ENCODE measurements at regions not wholly inside any gene's neighbourhood (a gene's known extent, or its start where the extent isn't known, plus 50 kb on each side); places are given as distances from the start of the nearest gene placed in this dataset.

DNA sequence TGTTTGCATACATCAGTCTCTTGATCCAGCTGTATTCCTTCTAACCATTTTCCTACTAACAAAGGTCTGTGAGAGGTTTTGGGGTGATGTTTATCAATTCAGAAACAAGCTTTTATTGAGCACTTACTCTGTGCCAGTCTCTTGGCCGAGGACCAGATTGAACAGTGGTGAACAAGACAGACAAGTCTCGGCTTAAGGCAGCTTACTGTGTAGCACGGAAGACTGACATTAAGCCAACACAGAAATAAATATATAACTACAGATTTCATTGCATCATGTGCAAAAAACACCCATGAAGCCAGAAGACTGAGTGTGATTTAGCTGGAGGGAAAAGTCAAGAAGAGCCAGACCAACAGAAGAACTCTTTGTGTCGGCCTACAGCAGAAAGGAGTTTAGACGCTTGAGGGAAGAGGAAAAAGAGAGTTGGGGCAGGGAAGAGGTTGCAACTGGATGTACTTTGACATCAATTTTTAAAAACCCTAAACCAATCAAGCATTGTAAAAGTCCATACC is 549.6 kb upstream of the CITED2 start:
- DNase-seq (ENCODE audit: low spot score), result no peak

GRCh38 chr6:139922236-139922635 is 547.8 kb upstream of the CITED2 start:
- DNase-seq (ENCODE audit: low spot score), result no peak

- no peak for DNase-seq (ENCODE audit: low spot score)
Measured at GRCh38 chr6:139920776-139921100, 546.3 kb upstream of the CITED2 start.

DNA sequence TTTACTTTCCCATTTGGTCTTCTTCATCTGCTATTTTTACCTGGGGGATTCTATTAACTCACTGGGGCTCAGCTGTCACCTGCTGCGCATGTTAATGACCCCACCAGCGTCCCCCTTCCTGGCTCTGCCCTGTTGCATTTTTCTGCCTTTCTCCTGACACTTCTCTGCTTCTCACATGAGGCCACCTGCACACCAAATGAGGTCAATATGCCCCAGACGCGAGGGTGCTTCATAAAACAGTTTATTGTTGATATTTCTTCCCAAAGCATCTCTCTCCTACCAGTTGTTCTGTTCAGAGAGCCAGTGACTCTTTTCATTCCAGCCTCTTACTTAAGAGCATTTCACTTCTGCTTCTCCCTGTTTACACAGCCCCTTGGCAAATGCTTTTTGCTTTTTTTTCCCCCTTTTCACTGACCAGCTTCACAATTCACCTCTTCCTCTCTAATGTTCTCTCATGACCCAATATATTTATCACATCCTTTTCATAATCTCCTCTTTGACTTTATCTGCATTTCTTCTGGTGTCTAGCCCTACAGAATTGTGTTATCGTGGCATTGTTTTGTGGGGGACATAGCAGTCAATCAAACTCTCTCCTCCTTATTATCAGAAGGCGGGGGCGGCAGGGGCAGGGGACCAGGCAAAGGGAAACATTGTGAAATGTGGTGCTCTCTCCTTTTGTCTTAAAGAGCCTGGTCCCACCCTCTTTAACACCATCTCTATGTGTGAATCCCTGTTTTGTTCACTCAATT is 545.8 kb upstream of the CITED2 start:
- no peak for DNase-seq (ENCODE audit: low spot score)

DNA sequence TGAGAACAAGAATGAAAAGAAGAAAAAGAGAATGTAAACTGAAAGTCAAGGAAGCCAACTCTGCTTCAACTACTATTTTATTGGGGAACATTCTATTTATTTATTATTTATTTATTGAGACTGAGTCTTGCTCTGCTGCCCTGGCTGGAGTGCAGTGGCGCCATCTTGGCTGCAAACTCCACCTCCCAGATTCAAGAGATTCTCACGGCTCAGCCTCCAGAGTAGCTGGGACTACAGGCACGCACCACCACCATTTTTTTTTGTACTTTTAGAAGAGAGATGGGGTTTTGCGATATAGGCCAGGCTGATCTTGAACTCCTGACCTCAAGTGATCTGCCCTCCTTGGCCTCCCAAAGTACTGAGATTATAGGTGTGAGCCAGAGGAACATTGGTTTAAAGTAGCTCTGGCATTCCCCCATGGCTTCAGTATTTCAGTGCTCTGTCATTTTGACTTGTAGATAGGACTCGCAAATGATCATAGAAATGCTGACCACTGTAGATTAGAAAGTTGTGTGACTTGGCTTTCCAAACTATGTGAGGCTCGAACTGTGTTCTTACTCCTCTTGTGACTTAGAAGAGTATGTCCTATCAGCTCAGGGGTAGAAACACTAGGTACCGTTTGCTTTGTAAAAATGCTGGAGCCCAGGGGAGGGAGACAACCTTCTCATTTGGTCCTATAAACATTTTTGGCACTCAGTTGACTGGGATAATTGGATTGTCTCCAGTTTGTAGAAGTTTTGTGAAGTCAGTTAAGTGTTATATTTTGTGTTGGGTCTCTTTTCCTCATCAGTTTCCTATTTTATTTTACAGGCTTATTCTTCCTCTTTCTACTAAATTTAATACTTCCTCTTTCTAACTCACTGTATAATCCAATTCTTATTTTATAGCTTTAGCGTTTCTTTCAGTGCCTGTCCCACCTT is 544.9 kb upstream of the CITED2 start:
- DNase-seq (ENCODE audit: low spot score), result no peak

GRCh38 chr6:139917951-139918630 is 543.6 kb upstream of the CITED2 start:
- DNase-seq (ENCODE audit: low spot score), result no peak

DNA sequence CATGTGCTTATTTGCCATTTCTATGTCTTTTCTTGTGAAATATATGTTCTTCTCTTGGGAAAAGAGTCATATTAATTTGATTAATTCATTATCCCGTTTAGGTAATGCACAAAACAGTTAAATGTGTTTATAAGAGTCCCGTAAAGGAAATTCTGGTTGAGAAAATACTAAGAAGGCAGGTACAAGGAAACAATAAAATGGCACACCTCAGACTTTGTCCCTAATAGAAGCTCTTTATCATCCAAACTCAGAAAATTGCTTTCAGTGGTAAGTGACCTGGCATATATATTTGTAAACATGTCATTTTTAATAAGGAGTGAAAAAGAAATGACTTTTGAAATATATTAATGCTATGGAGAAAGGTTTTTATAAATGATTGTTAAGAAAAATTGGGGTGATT is 540.5 kb upstream of the CITED2 start:
- DNase-seq (ENCODE audit: low spot score), result no peak

DNA sequence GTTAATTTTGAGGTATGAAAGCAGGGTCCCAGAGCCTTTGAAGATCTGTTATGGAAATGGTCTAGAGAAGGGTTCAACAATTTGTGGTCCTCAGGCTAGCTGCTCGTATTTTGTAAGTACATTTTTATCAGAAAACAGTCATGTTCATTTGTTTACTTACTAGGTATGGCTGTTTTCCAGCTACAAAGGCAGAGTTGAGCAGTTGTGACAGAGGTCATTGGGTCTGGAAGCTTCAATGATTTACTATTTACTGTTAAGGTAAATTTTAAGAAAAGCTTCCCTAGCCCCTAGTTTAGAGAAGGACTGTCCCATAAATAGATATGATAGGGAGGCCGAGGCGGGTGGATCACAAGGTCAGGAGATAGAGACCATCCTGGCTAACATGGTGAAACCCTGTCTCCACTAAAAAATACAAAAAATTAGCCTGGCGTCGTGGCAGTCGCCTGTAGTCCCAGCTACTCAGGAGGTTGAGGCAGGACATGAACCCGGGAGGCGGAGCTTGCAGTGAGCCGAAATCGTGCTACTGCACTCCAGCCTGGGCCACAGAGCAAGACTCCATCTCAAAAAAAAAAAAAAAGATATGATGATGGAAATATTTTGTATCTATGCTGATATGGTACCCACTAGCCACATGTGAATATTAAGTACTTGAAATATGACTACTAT is 538.4 kb upstream of the CITED2 start:
- DNase-seq (ENCODE audit: low spot score), result no peak

DNA sequence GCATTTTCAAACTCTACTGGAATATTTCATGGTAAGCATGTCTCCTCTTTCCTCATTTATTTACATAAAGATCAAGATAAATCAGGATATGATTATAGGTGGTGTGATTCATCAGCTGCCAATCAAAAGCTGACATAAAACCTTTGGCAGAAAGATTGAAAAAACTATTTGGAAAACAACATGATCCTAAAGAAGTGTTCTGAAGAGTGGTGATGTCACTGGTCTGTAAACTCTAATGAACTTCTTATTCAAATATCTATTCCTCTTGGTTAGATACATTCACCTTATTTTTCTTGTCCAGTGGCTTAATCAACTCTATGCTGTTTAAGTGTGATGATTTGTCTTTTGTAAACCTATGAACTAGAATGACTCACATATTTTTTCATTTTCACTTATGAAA is 535.5 kb upstream of the CITED2 start:
- DNase-seq (ENCODE audit: low spot score), result no peak

GRCh38 chr6:139905404-139906052 is 531.1 kb upstream of the CITED2 start:
- no peak for DNase-seq (ENCODE audit: low spot score)

- no peak for DNase-seq (ENCODE audit: low spot score)
Measured at GRCh38 chr6:139904568-139904967, 530.1 kb upstream of the CITED2 start.

DNA sequence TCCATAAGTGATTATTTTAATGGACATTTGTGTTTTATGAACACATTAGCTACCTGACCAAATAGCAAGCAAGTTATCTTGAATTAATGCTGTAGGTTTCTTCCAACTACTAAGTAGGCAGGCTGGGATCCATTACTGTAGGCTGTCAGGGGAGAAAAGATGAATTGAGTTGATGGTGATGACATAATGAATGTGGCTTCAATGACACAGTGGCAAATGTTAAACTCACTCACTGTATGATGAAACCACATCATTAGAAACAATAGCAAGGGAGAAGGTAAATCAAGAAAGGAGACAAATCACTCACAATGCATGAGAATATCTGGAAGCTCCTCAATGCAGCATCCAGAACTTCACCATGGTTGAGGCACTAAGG is 529.7 kb upstream of the CITED2 start:
- no peak for DNase-seq (ENCODE audit: low spot score)

DNA sequence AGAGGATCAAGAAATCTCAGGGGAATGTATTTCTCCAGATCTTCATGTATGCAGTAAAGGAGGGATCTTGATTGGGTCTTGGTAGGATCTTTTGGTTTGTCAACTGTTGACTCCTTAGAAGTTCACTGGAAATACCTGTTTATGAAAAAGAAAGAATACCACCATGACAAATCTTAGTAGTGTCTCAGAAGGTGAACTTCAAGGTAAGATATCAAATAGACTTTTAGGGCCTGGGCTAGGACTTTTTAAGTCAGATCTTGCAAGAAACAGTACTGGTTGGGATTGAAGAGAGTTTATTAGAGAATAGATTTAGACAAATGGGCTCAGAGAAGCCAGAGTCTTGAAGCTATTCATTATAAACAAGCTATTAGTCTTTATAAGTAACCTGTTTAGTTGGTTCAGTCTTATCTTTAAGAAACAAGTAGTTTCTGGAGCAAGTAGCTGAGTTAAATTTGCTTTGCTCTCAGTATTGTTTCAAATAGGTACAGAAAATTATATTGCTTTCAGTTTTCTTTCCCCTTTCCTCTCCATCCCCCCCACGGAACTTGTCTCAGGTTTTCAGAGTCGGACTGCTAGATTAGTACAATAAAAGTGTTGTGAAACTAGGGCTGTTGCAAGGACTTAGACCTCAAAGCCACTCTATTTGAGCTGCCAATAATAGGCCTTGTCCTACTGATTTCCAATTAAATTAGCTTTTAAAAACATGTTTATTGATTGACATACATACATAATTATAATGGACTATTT is 529.1 kb upstream of the CITED2 start:
- DNase-seq (ENCODE audit: low spot score), result no peak

- DNase-seq (ENCODE audit: low spot score), result no peak
Measured at GRCh38 chr6:139895205-139895793, 520.9 kb upstream of the CITED2 start.

GRCh38 chr6:139894271-139894670 is 519.8 kb upstream of the CITED2 start:
- DNase-seq (ENCODE audit: low spot score), result no peak

DNA sequence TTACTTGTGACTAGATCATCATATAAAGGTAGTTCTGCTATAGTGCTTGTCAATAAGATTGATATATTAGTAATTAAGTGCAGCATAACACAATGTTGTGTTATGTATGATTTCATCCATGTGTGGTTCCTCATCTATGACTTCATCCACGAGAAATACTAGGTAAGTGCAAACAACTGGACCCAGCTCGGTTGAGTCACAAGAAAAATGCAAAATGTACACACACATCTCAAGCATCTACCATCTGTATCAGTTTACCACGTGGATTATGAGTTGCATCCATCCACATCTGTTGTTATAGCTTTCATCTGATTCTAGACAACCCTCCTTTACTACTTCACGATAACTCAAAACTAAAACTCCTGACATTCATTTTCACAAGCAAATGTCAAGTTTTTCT is 517.0 kb upstream of the CITED2 start:
- DNase-seq (ENCODE audit: low spot score), result no peak

DNA sequence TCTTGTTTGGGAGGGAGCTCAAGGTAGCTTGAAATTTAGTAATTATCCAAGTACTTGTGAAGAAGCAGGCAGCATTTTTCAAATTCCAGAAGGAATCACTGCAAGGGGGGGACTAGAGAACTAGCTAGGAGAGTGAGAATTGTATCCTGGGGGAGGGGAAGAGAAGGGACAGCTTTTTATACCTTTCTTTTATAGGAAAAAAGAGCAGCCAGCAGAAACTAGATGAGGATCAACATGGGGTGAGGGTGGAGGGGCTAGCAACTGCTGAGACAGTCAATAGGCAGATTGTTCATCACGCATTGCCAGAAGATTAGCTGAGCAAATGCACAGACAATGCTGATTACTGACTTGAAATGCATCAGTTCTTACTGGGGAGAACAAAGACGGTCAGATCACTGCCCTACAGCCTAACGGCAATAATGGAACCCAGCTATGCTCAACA is 514.3 kb upstream of the CITED2 start:
- no peak for DNase-seq (ENCODE audit: low spot score)

GRCh38 chr6:139887275-139887674 is 512.8 kb upstream of the CITED2 start:
- no peak for DNase-seq (ENCODE audit: low spot score)

DNA sequence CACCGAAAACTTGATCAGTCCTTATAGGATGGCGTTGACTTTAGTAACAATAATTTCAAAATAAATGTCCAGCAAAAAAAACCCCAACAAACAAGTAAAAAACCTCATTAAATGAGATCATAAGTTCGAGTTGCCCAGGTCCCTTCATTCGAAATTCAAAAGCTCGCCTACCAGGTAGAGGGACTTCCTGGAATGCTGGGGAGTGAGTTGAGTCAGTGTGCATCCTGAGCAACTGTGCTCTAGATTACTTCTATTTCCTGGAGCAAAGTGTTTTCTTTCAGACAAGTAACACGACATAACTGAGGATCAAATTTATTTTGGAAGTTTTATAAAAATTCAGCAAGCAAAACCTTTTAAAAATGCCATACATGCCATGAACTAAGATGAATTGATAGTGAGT is 511.9 kb upstream of the CITED2 start:
- DNase-seq (ENCODE audit: low spot score), result no peak

- no peak for DNase-seq (ENCODE audit: low spot score)
Measured at GRCh38 chr6:139885909-139886308, 511.5 kb upstream of the CITED2 start.
